ENCODE measurements at regions not wholly inside any gene's neighbourhood (a gene's known extent, or its start where the extent isn't known, plus 50 kb on each side); places are given as distances from the start of the nearest gene placed in this dataset.

DNA sequence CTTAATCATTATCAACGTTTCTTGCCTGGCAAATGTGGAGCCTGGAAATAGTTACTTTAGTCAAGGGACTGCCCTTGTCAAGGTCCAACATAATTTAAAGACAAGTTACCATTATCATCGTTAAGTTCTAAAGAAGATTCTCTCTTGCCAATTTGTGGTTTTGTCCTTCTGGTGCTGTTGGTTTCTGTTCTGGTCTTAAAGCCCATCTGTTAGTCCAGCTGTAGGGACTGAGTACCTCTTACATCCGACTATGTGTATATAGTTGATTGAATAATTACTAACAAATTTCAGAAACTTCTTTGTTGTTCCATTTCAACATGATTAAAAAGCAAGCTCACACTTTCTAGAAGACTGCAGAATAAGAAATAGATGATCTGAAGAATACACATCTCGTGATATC lies 1854.9 kb downstream of the MAT2B start:
- TF ChIP-seq, protein P1, sequence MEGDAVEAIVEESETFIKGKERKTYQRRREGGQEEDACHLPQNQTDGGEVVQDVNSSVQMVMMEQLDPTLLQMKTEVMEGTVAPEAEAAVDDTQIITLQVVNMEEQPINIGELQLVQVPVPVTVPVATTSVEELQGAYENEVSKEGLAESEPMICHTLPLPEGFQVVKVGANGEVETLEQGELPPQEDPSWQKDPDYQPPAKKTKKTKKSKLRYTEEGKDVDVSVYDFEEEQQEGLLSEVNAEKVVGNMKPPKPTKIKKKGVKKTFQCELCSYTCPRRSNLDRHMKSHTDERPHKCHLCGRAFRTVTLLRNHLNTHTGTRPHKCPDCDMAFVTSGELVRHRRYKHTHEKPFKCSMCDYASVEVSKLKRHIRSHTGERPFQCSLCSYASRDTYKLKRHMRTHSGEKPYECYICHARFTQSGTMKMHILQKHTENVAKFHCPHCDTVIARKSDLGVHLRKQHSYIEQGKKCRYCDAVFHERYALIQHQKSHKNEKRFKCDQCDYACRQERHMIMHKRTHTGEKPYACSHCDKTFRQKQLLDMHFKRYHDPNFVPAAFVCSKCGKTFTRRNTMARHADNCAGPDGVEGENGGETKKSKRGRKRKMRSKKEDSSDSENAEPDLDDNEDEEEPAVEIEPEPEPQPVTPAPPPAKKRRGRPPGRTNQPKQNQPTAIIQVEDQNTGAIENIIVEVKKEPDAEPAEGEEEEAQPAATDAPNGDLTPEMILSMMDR (IDR thresholded peaks at IDR 0.05), result no peak
- H3K36me3 ChIP-seq, result no peaks in the 10 kb centered on the region
- H3K4me1 ChIP-seq, result no peaks in the 10 kb centered on the region
- no peak for ATAC-seq
- H3K27ac ChIP-seq, result no peak overlapping the region
- intact Hi-C loops (cut with DNase I), result no loop called here
- H3K27me3 ChIP-seq, result no peaks in the 10 kb centered on the region
- no peak for DNase-seq
- H3K4me3 ChIP-seq, result no peak overlapping the region
- no peaks in the 10 kb centered on the region for H3K9me3 ChIP-seq

DNA sequence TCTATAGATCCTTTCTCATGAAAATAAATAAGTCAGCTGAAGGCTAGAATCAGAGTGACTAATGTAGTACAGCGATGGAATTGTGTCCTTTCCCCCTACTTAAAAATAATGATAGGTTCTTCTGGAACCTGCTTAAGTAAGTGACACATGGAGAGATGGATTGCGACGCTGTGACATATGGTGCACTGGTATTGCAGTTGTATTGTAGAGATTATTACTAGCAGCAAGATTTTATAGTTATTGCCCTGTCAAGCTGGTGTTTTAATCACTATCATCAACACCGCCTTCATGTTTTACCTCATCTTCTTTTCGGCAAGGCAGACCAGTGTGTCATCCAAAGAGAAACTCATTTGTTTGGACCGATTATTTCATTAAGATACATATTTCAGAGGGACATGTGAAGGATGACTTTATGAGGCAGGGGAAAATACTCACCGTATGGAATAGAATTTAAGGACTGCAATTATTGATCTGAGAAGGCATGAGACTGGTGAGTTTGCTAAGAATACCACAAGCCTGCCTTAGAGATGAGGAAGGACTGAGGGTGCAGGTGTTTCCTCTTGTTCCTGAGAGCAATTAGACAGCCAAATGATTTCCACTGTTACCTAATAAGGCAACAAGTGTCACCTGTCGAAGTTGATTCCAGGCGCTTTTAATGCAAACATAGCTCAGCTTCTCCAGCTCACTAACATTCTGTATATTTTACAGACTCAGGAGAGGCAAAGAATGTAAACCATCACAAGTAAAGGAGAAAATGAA lies 1855.5 kb downstream of the MAT2B start:
- intact Hi-C loops (cut with DNase I), result no loop called here
- H3K4me3 ChIP-seq, result no peak overlapping the region
- DNase-seq (no peak), ATAC-seq (no peak)
- no peak overlapping the region for H3K27ac ChIP-seq
- TF ChIP-seq, protein P1 (IDR thresholded peaks at IDR 0.05), result no peak
- H3K36me3 ChIP-seq, result no peaks in the 10 kb centered on the region
- H3K9me3 ChIP-seq, result no peaks in the 10 kb centered on the region
- H3K27me3 ChIP-seq, result no peaks in the 10 kb centered on the region
- H3K4me1 ChIP-seq, result no peaks in the 10 kb centered on the region

DNA sequence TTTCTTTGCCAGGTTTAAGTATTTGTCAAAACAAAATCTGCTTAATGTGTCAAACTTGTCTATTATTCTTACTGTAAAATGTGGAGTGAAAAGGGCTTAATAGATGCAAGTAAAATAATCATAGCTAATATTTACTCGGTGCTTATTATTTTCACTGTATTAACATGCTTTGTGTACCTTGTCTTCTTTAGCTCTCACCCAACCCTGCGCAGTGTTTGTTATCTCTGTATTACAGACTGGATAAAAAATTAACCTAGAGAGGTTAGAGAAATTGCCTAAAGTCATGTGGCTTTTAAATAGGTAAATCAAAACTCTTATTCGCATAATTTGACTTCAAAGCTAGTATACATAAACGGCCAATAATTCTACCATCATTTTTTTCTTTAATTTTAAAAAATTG lies 1864.8 kb downstream of the MAT2B start:
- ATAC-seq, result no peak
- H3K9me3 ChIP-seq, result no peaks in the 10 kb centered on the region
- H3K27ac ChIP-seq, result no peak overlapping the region
- intact Hi-C loops (cut with DNase I), result no loop called here
- TF ChIP-seq, protein P1 (IDR thresholded peaks at IDR 0.05), result no peak
- DNase-seq, result no peak
- H3K27me3 ChIP-seq, result no peaks in the 10 kb centered on the region
- H3K4me1 ChIP-seq, result no peaks in the 10 kb centered on the region
- no peak overlapping the region for H3K4me3 ChIP-seq
- H3K36me3 ChIP-seq, result no peaks in the 10 kb centered on the region

DNA sequence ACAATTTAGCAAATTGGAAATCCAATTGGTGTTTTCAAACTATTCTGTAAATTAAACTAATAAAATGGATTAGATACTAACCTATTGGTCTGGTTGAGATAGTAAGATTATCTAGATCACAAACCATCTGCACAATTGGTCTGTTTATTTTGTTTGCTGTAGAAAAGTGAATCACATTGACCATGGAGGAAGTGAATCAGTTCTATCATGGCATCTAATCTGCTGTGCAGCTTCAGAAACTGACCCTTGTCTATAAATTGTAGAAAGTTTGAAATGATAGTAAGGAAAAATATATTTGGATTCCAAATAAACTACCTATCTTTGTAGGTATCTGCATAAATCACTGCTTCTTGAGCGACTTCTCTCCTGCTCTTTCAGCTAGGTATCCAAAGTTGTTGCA lies 1865.4 kb downstream of the MAT2B start:
- TF ChIP-seq, protein P1 (IDR thresholded peaks at IDR 0.05), result no peak
- intact Hi-C loops (cut with DNase I), result no loop called here
- no peaks in the 10 kb centered on the region for H3K4me1 ChIP-seq
- no peaks in the 10 kb centered on the region for H3K36me3 ChIP-seq
- no peaks in the 10 kb centered on the region for H3K9me3 ChIP-seq
- H3K27me3 ChIP-seq, result no peaks in the 10 kb centered on the region
- no peak overlapping the region for H3K27ac ChIP-seq
- ATAC-seq (no peak), DNase-seq (no peak)
- H3K4me3 ChIP-seq, result no peak overlapping the region

DNA sequence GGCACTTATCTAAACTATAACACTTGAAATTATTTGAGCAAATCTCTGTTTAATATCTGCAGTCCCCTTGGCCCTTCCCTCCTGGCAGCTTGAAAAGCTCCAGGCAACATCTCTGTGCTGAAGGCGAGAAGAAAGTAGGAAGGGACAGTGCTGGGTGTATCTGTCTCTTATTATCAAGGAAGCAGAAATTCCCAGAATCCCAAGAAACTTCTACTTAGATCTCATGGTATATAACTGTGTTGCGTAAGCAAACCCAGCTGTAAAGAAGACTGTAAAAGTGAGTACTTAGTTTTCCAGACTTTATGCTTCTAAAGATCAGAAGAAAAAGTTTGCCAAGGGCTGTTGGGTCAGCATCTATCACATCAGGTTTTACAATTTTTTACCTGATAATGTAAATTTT lies 1869.8 kb downstream of the MAT2B start:
- H3K36me3 ChIP-seq, result no peaks in the 10 kb centered on the region
- no peak overlapping the region for H3K27ac ChIP-seq
- ATAC-seq, result no peak
- no peak for DNase-seq
- H3K4me3 ChIP-seq, result no peak overlapping the region
- H3K27me3 ChIP-seq, result no peaks in the 10 kb centered on the region
- intact Hi-C loops (cut with DNase I), result no loop called here
- TF ChIP-seq, protein P1 (IDR thresholded peaks at IDR 0.05), result no peak
- H3K9me3 ChIP-seq, result no peaks in the 10 kb centered on the region
- no peaks in the 10 kb centered on the region for H3K4me1 ChIP-seq

DNA sequence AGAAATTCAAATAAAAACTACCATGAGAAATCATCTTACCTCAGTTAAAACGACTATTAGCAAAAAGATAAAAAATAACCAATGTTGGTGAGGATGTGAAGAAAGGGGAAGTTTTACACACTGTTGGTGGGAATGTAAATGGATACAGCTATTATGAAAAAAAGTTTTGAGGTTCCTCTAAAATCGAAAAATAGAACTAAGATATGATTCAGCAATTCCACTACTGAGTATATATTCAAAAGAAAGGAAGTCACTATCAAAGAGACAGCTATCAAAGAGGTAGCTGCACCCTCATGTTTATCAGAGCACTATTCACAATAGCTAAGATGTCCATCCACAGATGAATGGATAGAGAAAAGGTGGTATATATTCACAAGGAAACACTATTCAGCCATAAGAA lies 1888.4 kb downstream of the MAT2B start:
- no peaks in the 10 kb centered on the region for H3K4me1 ChIP-seq
- DNase-seq (no peak), ATAC-seq (no peak)
- no peak overlapping the region for H3K4me3 ChIP-seq
- intact Hi-C loops (cut with DNase I), result no loop called here
- TF ChIP-seq, protein P1 (IDR thresholded peaks at IDR 0.05), result no peak
- H3K27ac ChIP-seq, result no peak overlapping the region
- H3K9me3 ChIP-seq, result no peaks in the 10 kb centered on the region
- H3K36me3 ChIP-seq, result no peaks in the 10 kb centered on the region
- no peaks in the 10 kb centered on the region for H3K27me3 ChIP-seq

Measured in upper lobe of right lung (tissue), 1 donor.